GM23338 (cell line): ENCODE measurements at regions not wholly inside any gene's neighbourhood (a gene's known extent, or its start where the extent isn't known, plus 50 kb on each side); places are given as distances from the start of the nearest gene placed in this dataset.

ENCODE experiments used
- ATAC-seq: fragments of 200-7000 bp; cut with Tn5 transposase; 3 replicates; pipeline ENCODE4 v1.9.1; 2020
- DNase-seq: peaks from one replicate; pipeline ENCODE4 v3.0.0-alpha.2; 2015; ENCODE audit warnings: low spot score
- H2AFZ ChIP-seq: fragments of 200-600 bp; sonication (generic); 2 replicates; pipeline ENCODE4 v1.8.0; 2016; ENCODE audit warnings: antibody characterized with exemption, mild to moderate bottlenecking, moderate library complexity
- H3F3A ChIP-seq: fragments of 200-600 bp; sonication (generic); replicated peaks from 2 replicates; pipeline ENCODE4 v1.8.0; 2017; ENCODE audit warnings: antibody characterized with exemption, mixed run types, low read depth
- H3K27ac ChIP-seq: fragments of 200-600 bp; sonication (generic); 2 replicates; pipeline ENCODE4 v1.6.1; 2016; ENCODE audit warnings: low read depth
- H3K27me3 ChIP-seq: fragments of 200-600 bp; sonication (generic); 2 replicates; pipeline ENCODE4 v1.8.0; 2016; ENCODE audit warnings: mild to moderate bottlenecking, mixed run types, moderate library complexity; ENCODE audit not compliant: insufficient read depth
- H3K36me3 ChIP-seq: fragments of 200-600 bp; sonication (generic); 2 replicates; pipeline ENCODE4 v1.8.0; 2016; ENCODE audit warnings: mild to moderate bottlenecking; ENCODE audit not compliant: insufficient read depth
- H3K4me1 ChIP-seq: fragments of 200-600 bp; sonication (generic); 2 replicates; pipeline ENCODE4 v1.8.0; 2016; ENCODE audit warnings: mild to moderate bottlenecking, moderate library complexity; ENCODE audit not compliant: insufficient read depth
- H3K4me2 ChIP-seq: fragments of 200-600 bp; sonication (generic); 2 replicates; pipeline ENCODE4 v1.7.1; 2017; ENCODE audit warnings: mixed run types
- H3K4me3 ChIP-seq: fragments of 200-600 bp; sonication (generic); 2 replicates; pipeline ENCODE4 v1.6.1; 2016; ENCODE audit warnings: mixed run types
- H3K79me2 ChIP-seq: fragments of 200-600 bp; sonication (generic); replicated peaks from 2 replicates; pipeline ENCODE4 v1.8.0; 2017; ENCODE audit warnings: mild to moderate bottlenecking; ENCODE audit not compliant: insufficient read depth
- H3K9me2 ChIP-seq: fragments of 200-600 bp; sonication (generic); 2 replicates; pipeline ENCODE4 v1.8.0; 2017; ENCODE audit not compliant: insufficient read depth
- H4K20me1 ChIP-seq: fragments of 200-600 bp; sonication (generic); replicated peaks from 2 replicates; pipeline ENCODE4 v1.8.0; 2017; ENCODE audit warnings: mild to moderate bottlenecking; ENCODE audit not compliant: insufficient read depth
- H3K27ac Mint-ChIP-seq: 2 replicates; pipeline ENCODE4 v1.8.0; 2020; ENCODE audit warnings: inconsistent platforms, mild to moderate bottlenecking, moderate library complexity, mixed read lengths
- H3K27me3 Mint-ChIP-seq: 3 replicates; pipeline ENCODE4 v1.8.0; 2022; ENCODE audit warnings: low read depth, mild to moderate bottlenecking, moderate library complexity, mixed read lengths, inconsistent platforms; ENCODE audit not compliant: insufficient read depth, poor library complexity
- H3K36me3 Mint-ChIP-seq: 3 replicates; pipeline ENCODE4 v1.8.0; 2021; ENCODE audit warnings: low read depth, mild to moderate bottlenecking, inconsistent platforms, moderate library complexity, mixed read lengths
- H3K4me1 Mint-ChIP-seq: 3 replicates; pipeline ENCODE4 v1.8.0; 2020; ENCODE audit warnings: mild to moderate bottlenecking, inconsistent platforms, mixed read lengths
- H3K4me3 Mint-ChIP-seq: 3 replicates; pipeline ENCODE4 v1.8.0; 2021; ENCODE audit warnings: moderate library complexity, mild to moderate bottlenecking, inconsistent platforms, mixed read lengths
- H3K9me3 Mint-ChIP-seq: 3 replicates; pipeline ENCODE4 v1.8.0; 2020; ENCODE audit warnings: moderate library complexity, mild to moderate bottlenecking, inconsistent platforms, mixed read lengths
- CREB1 ChIP-seq: fragments of 250-450 bp; sonication (Bioruptor Pico); IDR thresholded peaks from 2 replicates; pipeline ENCODE4 v1.5.0; 2020; ENCODE audit warnings: low read depth, mild to moderate bottlenecking, moderate library complexity
- CTCF ChIP-seq, 2 experiments: fragments of 200-600 bp in 1 of 2; sonication (generic) in 1 of 2; conservative IDR thresholded peaks; 2 replicates each; pipeline versions ENCODE4 v1.5.1 to v1.6.1; 2016 to 2017; ENCODE audit warnings: antibody characterized with exemption in 2 of 2, low read depth in 2 of 2, mild to moderate bottlenecking in 2 of 2, moderate library complexity in 1 of 2
- ETS1 ChIP-seq: IDR thresholded peaks from 2 replicates; pipeline ENCODE4 v1.6.1; 2016; ENCODE audit warnings: antibody characterized with exemption
- EZH2 ChIP-seq: fragments of 200-600 bp; sonication (generic); IDR thresholded peaks from one replicate; pipeline ENCODE4 v1.8.0; 2017; ENCODE audit warnings: antibody characterized with exemption, mild to moderate bottlenecking, low read depth; ENCODE audit not compliant: unreplicated experiment
- EZH2phosphoT487 ChIP-seq: fragments of 200-600 bp; sonication (generic); IDR thresholded peaks from one replicate; pipeline ENCODE4 v1.8.1; 2018; ENCODE audit warnings: antibody characterized with exemption; ENCODE audit not compliant: unreplicated experiment
- JUNB ChIP-seq: IDR thresholded peaks from one replicate; pipeline ENCODE4 v1.6.1; 2016; ENCODE audit warnings: antibody characterized with exemption; ENCODE audit not compliant: unreplicated experiment
- NANOG ChIP-seq: IDR thresholded peaks from 2 replicates; pipeline ENCODE4 v1.6.1; 2016; ENCODE audit warnings: antibody characterized with exemption, borderline replicate concordance
- POLR2AphosphoS5 ChIP-seq: IDR thresholded peaks from 2 replicates; pipeline ENCODE4 v1.6.1; 2016; ENCODE audit warnings: antibody characterized with exemption, low read depth
- STAT1 ChIP-seq: IDR thresholded peaks from one replicate; pipeline ENCODE4 v1.6.1; 2016; ENCODE audit warnings: antibody characterized with exemption; ENCODE audit not compliant: unreplicated experiment
- ZNF114 ChIP-seq: fragments of 250-450 bp; sonication (Bioruptor Pico); IDR thresholded peaks from 2 replicates; pipeline ENCODE4 v1.5.0; 2020; ENCODE audit warnings: mild to moderate bottlenecking, moderate library complexity
- ZNF331 ChIP-seq: fragments of 250-450 bp; sonication (Bioruptor Pico); IDR thresholded peaks from 2 replicates; pipeline ENCODE4 v1.5.0; 2020; ENCODE audit warnings: low read depth, mild to moderate bottlenecking, moderate library complexity
- TF ChIP-seq, protein P1 (sequence below): fragments of 250-450 bp; sonication (Bioruptor Pico); IDR thresholded peaks from 2 replicates; pipeline ENCODE4 v1.5.0; 2020; ENCODE audit warnings: mild to moderate bottlenecking, moderate library complexity
- TF ChIP-seq, protein P2 (sequence below): IDR thresholded peaks from one replicate; pipeline ENCODE4 v1.6.1; 2018; ENCODE audit warnings: antibody characterized with exemption; ENCODE audit not compliant: unreplicated experiment

DNA sequence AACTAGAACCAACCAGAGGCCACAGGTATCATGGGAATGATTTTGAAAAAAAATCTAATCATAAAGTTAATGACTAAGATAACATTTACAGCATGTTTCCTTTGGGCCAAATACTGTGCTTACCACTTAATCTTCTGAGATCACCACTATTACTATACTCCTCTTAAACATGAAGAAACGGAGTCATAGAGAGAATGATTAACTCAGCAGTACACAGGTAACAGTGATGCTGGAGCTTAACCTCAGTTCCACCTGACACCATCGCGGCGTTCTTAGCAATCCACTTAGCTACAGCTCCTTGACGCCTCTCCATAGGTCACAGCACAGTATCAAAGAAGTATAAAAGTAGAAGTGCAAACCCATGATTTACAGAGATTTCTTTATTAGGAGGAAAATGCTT is 592.6 kb upstream of the SLIT2 start:
- H3K9me3 Mint-ChIP-seq: no peaks in the 10 kb centered on the region

More for the DNA sequence above, 592.6 kb upstream of the SLIT2 start:
- H3K36me3 Mint-ChIP-seq: no peaks in the 10 kb centered on the region
- H3K27ac Mint-ChIP-seq: no peak overlapping the region
- Histone ChIP-seq H3K9me2 (no peaks in the 10 kb centered on the region), H3K27ac (no peak overlapping the region), H3K27me3 (no peaks in the 10 kb centered on the region), H3K4me3 (no peak overlapping the region), H4K20me1 (no peaks in the 10 kb centered on the region), H3K4me1 (no peaks in the 10 kb centered on the region), H3F3A (no peaks in the 10 kb centered on the region), H3K4me2 (no peak overlapping the region), H3K79me2 (no peaks in the 10 kb centered on the region), H2AFZ (no peak overlapping the region), H3K36me3 (no peaks in the 10 kb centered on the region)
- peaks cover 8% of the 10 kb centered on the region; the same call in 2 of the 3 replicates for H3K4me1 Mint-ChIP-seq
- ATAC-seq (no peak), DNase-seq (no peak)
- no peaks in the 10 kb centered on the region for H3K27me3 Mint-ChIP-seq
- TF ChIP-seq JUNB (no peak), CREB1 (no peak), ZNF331 (CRISPR knock-in tag) (no peak), ZNF114 (CRISPR knock-in tag) (no peak), POLR2AphosphoS5 (no peak), NANOG (no peak), EZH2phosphoT487 (no peak), ETS1 (no peak), CTCF (conservative IDR thresholded peaks at IDR 0.05; ENCODE audit: low read depth in 2 of 2) (no peak), EZH2 (no peak), STAT1 (no peak)
- TF ChIP-seq, protein P1, sequence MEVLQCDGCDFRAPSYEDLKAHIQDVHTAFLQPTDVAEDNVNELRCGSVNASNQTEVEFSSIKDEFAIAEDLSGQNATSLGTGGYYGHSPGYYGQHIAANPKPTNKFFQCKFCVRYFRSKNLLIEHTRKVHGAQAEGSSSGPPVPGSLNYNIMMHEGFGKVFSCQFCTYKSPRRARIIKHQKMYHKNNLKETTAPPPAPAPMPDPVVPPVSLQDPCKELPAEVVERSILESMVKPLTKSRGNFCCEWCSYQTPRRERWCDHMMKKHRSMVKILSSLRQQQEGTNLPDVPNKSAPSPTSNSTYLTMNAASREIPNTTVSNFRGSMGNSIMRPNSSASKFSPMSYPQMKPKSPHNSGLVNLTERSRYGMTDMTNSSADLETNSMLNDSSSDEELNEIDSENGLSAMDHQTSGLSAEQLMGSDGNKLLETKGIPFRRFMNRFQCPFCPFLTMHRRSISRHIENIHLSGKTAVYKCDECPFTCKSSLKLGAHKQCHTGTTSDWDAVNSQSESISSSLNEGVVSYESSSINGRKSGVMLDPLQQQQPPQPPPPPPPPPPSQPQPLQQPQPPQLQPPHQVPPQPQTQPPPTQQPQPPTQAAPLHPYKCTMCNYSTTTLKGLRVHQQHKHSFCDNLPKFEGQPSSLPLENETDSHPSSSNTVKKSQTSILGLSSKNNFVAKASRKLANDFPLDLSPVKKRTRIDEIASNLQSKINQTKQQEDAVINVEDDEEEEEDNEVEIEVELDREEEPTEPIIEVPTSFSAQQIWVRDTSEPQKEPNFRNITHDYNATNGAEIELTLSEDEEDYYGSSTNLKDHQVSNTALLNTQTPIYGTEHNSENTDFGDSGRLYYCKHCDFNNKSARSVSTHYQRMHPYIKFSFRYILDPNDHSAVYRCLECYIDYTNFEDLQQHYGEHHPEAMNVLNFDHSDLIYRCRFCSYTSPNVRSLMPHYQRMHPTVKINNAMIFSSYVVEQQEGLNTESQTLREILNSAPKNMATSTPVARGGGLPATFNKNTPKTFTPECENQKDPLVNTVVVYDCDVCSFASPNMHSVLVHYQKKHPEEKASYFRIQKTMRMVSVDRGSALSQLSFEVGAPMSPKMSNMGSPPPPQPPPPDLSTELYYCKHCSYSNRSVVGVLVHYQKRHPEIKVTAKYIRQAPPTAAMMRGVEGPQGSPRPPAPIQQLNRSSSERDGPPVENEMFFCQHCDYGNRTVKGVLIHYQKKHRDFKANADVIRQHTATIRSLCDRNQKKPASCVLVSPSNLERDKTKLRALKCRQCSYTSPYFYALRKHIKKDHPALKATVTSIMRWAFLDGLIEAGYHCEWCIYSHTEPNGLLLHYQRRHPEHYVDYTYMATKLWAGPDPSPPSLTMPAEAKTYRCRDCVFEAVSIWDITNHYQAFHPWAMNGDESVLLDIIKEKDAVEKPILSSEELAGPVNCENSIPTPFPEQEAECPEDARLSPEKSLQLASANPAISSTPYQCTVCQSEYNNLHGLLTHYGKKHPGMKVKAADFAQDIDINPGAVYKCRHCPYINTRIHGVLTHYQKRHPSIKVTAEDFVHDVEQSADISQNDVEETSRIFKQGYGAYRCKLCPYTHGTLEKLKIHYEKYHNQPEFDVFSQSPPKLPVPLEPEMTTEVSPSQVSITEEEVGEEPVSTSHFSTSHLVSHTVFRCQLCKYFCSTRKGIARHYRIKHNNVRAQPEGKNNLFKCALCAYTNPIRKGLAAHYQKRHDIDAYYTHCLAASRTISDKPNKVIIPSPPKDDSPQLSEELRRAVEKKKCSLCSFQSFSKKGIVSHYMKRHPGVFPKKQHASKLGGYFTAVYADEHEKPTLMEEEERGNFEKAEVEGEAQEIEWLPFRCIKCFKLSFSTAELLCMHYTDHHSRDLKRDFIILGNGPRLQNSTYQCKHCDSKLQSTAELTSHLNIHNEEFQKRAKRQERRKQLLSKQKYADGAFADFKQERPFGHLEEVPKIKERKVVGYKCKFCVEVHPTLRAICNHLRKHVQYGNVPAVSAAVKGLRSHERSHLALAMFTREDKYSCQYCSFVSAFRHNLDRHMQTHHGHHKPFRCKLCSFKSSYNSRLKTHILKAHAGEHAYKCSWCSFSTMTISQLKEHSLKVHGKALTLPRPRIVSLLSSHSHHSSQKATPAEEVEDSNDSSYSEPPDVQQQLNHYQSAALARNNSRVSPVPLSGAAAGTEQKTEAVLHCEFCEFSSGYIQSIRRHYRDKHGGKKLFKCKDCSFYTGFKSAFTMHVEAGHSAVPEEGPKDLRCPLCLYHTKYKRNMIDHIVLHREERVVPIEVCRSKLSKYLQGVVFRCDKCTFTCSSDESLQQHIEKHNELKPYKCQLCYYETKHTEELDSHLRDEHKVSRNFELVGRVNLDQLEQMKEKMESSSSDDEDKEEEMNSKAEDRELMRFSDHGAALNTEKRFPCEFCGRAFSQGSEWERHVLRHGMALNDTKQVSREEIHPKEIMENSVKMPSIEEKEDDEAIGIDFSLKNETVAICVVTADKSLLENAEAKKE (CRISPR knock-in tag): no peak
- TF ChIP-seq, protein P2, sequence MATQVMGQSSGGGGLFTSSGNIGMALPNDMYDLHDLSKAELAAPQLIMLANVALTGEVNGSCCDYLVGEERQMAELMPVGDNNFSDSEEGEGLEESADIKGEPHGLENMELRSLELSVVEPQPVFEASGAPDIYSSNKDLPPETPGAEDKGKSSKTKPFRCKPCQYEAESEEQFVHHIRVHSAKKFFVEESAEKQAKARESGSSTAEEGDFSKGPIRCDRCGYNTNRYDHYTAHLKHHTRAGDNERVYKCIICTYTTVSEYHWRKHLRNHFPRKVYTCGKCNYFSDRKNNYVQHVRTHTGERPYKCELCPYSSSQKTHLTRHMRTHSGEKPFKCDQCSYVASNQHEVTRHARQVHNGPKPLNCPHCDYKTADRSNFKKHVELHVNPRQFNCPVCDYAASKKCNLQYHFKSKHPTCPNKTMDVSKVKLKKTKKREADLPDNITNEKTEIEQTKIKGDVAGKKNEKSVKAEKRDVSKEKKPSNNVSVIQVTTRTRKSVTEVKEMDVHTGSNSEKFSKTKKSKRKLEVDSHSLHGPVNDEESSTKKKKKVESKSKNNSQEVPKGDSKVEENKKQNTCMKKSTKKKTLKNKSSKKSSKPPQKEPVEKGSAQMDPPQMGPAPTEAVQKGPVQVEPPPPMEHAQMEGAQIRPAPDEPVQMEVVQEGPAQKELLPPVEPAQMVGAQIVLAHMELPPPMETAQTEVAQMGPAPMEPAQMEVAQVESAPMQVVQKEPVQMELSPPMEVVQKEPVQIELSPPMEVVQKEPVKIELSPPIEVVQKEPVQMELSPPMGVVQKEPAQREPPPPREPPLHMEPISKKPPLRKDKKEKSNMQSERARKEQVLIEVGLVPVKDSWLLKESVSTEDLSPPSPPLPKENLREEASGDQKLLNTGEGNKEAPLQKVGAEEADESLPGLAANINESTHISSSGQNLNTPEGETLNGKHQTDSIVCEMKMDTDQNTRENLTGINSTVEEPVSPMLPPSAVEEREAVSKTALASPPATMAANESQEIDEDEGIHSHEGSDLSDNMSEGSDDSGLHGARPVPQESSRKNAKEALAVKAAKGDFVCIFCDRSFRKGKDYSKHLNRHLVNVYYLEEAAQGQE: no peak
- H3K4me3 Mint-ChIP-seq: no peak overlapping the region
